Gastroesophageal sphincter (tissue), 4 donors: ENCODE measurements at regions not wholly inside any gene's neighbourhood (a gene's known extent, or its start where the extent isn't known, plus 50 kb on each side); places are given as distances from the start of the nearest gene placed in this dataset.

Experiments used
- ATAC-seq: fragments of 150-250 bp; one replicate; pipeline ENCODE4 v1.9.1; 2016; ENCODE audit warnings: mild to moderate bottlenecking, moderate library complexity
- H3K27ac ChIP-seq, 4 donors: fragments of 200-600 bp; sonication (generic) in 3 of 4; 1 replicate in 3 of 4; 2 replicates in 1 of 4; pipeline ENCODE4 v1.5.1; 2016 to 2019
- H3K27me3 ChIP-seq: fragments of 200-600 bp; sonication (generic); one replicate; pipeline ENCODE4 v1.5.1; 2019
- H3K36me3 ChIP-seq, 2 donors: fragments of 200-600 bp; sonication (generic); one replicate each; pipeline ENCODE4 v1.5.1; 2019; ENCODE audit warnings: control low read depth in 1 of 2
- H3K4me1 ChIP-seq, 3 donors: fragments of 200-600 bp; sonication (generic); 1 replicate in 2 of 3; 2 replicates in 1 of 3; pipeline ENCODE4 v1.5.1; 2016 to 2019; ENCODE audit warnings: control low read depth in 2 of 3
- H3K4me3 ChIP-seq, 2 donors: fragments of 200-600 bp; sonication (generic); one replicate each; pipeline ENCODE4 v1.5.1; 2019; ENCODE audit warnings: mild to moderate bottlenecking in 1 of 2, moderate library complexity in 1 of 2
- H3K9me3 ChIP-seq, 3 donors: fragments of 200-600 bp; sonication (generic); one replicate each; pipeline ENCODE4 v1.5.1; 2017 to 2019; ENCODE audit warnings: control low read depth in 2 of 3
- CTCF ChIP-seq, 4 experiments: fragments of 200-600 bp in 2 of 4; fragments of 450-650 bp in 2 of 4; sonication (generic) in 1 of 4; IDR thresholded peaks; one replicate each; pipeline ENCODE4 v1.5.1; 2017 to 2019; ENCODE audit warnings: antibody characterized with exemption in 4 of 4, mild to moderate bottlenecking in 2 of 4, moderate library complexity in 2 of 4
- EP300 ChIP-seq: sonication (generic); formaldehyde crosslinking; IDR thresholded peaks from one replicate; pipeline ENCODE4 v1.6.1; 2017; ENCODE audit warnings: antibody characterized with exemption, mild to moderate bottlenecking
- POLR2A ChIP-seq, 2 donors: fragments of 450-650 bp; IDR thresholded peaks; one replicate each; pipeline ENCODE4 v1.6.1; 2017; ENCODE audit warnings: antibody characterized with exemption in 2 of 2, mild to moderate bottlenecking in 2 of 2, moderate library complexity in 1 of 2
- POLR2AphosphoS5 ChIP-seq: sonication (generic); formaldehyde crosslinking; IDR thresholded peaks from one replicate; pipeline ENCODE4 v1.6.1; 2017; ENCODE audit warnings: antibody characterized with exemption
- WGBS, 2 donors: methylation state at CpG; one replicate each; pipeline ENCODE4 v1.1.5; 2018; ENCODE audit warnings: low coverage in 1 of 2; 5-methylcytosine and 5-hydroxymethylcytosine counted together

GRCh38 chr3:78050276-78051065 is 1010.6 kb downstream of the ROBO2 start:
- Histone ChIP-seq H3K4me1 (no peaks in the 10 kb centered on the region), H3K4me3 (no peak overlapping the region), H3K27ac (no peak overlapping the region), H3K9me3 (no peaks in the 10 kb centered on the region), H3K36me3 (no peaks in the 10 kb centered on the region), H3K27me3 (no peaks in the 10 kb centered on the region)
- WGBS, 2 donors, result 77% methylated on average over 3 to 4 of the region's 4 CpGs
- TF ChIP-seq POLR2AphosphoS5 (no peak), EP300 (no peak)
- ATAC-seq, result no peak

GRCh38 chr3:78052746-78053145 is 1012.8 kb downstream of the ROBO2 start:
- H3K4me3 ChIP-seq, result no peak overlapping the region
- TF ChIP-seq POLR2A (IDR thresholded peaks at IDR 0.05), result no peak
- TF ChIP-seq POLR2AphosphoS5, result no peak
- TF ChIP-seq CTCF (IDR thresholded peaks at IDR 0.05), result no peak
- no peak for TF ChIP-seq EP300
- H3K27ac ChIP-seq, result no peak overlapping the region
- no peaks in the 10 kb centered on the region for H3K36me3 ChIP-seq
- H3K9me3 ChIP-seq, result no peaks in the 10 kb centered on the region
- ATAC-seq, result no peak
- no peaks in the 10 kb centered on the region for H3K27me3 ChIP-seq
- no peaks in the 10 kb centered on the region for H3K4me1 ChIP-seq
- 87 to 90% methylated on average over 2 to 8 of the region's 8 CpGs for WGBS, 2 donors

- H3K27ac ChIP-seq, result no peak overlapping the region
- no peak overlapping the region for H3K4me3 ChIP-seq
- no peaks in the 10 kb centered on the region for H3K27me3 ChIP-seq
- H3K9me3 ChIP-seq, result no peaks in the 10 kb centered on the region
- TF ChIP-seq CTCF (IDR thresholded peaks at IDR 0.05) (no peak), EP300 (no peak), POLR2A (IDR thresholded peaks at IDR 0.05) (no peak), POLR2AphosphoS5 (no peak)
- ATAC-seq, result no peak
- WGBS, 2 donors, result 88 to 90% methylated on average over 4 of the region's 5 CpGs
- H3K36me3 ChIP-seq, result no peaks in the 10 kb centered on the region
- no peaks in the 10 kb centered on the region for H3K4me1 ChIP-seq
Observed at GRCh38 chr3:78066287-78066686, 1026.4 kb downstream of the ROBO2 start.

GRCh38 chr3:78070188-78070587 is 1030.3 kb downstream of the ROBO2 start:
- Histone ChIP-seq H3K4me3 (no peak overlapping the region), H3K4me1 (no peaks in the 10 kb centered on the region), H3K27ac (no peak overlapping the region), H3K27me3 (no peaks in the 10 kb centered on the region), H3K36me3 (no peaks in the 10 kb centered on the region), H3K9me3 (no peaks in the 10 kb centered on the region)
- TF ChIP-seq CTCF (IDR thresholded peaks at IDR 0.05) (no peak), POLR2A (IDR thresholded peaks at IDR 0.05) (no peak), POLR2AphosphoS5 (no peak), EP300 (no peak)
- no peak for ATAC-seq
- WGBS, 2 donors, result 85 to 90% methylated on average over 2 of the region's 2 CpGs

GRCh38 chr3:78076379-78076778 is 1036.5 kb downstream of the ROBO2 start:
- H3K4me1 ChIP-seq, result no peaks in the 10 kb centered on the region
- TF ChIP-seq POLR2AphosphoS5, result no peak
- TF ChIP-seq CTCF (IDR thresholded peaks at IDR 0.05), result no peak
- no peak for TF ChIP-seq EP300
- no peak for TF ChIP-seq POLR2A (IDR thresholded peaks at IDR 0.05)
- no peak overlapping the region for H3K4me3 ChIP-seq
- no peak overlapping the region for H3K27ac ChIP-seq
- H3K9me3 ChIP-seq, result no peaks in the 10 kb centered on the region
- H3K27me3 ChIP-seq, result no peaks in the 10 kb centered on the region
- H3K36me3 ChIP-seq, result no peaks in the 10 kb centered on the region
- ATAC-seq, result no peak
